GM06990 (cell line): ENCODE measurements at regions not wholly inside any gene's neighbourhood (a gene's known extent, or its start where the extent isn't known, plus 50 kb on each side); places are given as distances from the start of the nearest gene placed in this dataset.

Experiments used
- DNase-seq: peaks from one replicate; pipeline ENCODE4 v3.0.0-alpha.2; 2011; ENCODE audit not compliant: insufficient read length; ENCODE audit errors: extremely low read depth
- H3K27me3 ChIP-seq: replicated peaks from 2 replicates; pipeline ENCODE4 v1.6.0; 2011; ENCODE audit warnings: low read length; ENCODE audit not compliant: control insufficient read depth, insufficient read depth
- H3K36me3 ChIP-seq: 2 replicates; pipeline ENCODE4 v1.5.1; 2011; ENCODE audit warnings: low read length; ENCODE audit not compliant: control insufficient read depth, insufficient read depth
- H3K4me3 ChIP-seq: replicated peaks from 2 replicates; pipeline ENCODE4 v1.5.1; 2011; ENCODE audit warnings: low read depth, mild to moderate bottlenecking, control low read depth, low read length
- TF ChIP-seq, protein P1 (sequence below): IDR thresholded peaks from 2 replicates; pipeline ENCODE4 v1.5.1; 2011; ENCODE audit warnings: low read length, control low read depth, mild to moderate bottlenecking, inconsistent platforms; ENCODE audit not compliant: insufficient read depth, poor library complexity, severe bottlenecking

DNA sequence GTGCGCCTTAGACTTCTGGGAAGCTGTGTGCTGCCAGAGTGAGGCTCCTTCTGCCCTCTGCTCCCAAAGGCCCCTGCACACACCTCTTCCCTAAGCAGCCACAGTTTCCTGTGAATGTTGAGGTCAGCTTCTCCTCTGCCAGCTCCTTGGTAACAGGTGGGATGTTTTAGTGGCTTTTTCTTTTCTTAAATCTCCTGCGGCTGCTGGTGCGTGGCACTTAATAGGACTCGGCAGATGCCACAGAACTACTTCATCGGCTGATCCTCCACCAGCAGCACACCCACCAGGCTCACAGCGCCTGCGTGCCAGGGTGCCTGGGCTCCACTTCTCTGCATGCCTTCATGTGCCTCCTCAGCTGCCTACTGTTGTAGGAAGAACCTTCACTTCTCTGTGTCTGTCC is 87.8 kb downstream of the RCN1 start:
- Histone ChIP-seq H3K27me3 (no peaks in the 10 kb centered on the region), H3K4me3 (no peak overlapping the region), H3K36me3 (no peaks in the 10 kb centered on the region)
- no peak for DNase-seq
- TF ChIP-seq, protein P1, sequence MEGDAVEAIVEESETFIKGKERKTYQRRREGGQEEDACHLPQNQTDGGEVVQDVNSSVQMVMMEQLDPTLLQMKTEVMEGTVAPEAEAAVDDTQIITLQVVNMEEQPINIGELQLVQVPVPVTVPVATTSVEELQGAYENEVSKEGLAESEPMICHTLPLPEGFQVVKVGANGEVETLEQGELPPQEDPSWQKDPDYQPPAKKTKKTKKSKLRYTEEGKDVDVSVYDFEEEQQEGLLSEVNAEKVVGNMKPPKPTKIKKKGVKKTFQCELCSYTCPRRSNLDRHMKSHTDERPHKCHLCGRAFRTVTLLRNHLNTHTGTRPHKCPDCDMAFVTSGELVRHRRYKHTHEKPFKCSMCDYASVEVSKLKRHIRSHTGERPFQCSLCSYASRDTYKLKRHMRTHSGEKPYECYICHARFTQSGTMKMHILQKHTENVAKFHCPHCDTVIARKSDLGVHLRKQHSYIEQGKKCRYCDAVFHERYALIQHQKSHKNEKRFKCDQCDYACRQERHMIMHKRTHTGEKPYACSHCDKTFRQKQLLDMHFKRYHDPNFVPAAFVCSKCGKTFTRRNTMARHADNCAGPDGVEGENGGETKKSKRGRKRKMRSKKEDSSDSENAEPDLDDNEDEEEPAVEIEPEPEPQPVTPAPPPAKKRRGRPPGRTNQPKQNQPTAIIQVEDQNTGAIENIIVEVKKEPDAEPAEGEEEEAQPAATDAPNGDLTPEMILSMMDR = no peak

DNA sequence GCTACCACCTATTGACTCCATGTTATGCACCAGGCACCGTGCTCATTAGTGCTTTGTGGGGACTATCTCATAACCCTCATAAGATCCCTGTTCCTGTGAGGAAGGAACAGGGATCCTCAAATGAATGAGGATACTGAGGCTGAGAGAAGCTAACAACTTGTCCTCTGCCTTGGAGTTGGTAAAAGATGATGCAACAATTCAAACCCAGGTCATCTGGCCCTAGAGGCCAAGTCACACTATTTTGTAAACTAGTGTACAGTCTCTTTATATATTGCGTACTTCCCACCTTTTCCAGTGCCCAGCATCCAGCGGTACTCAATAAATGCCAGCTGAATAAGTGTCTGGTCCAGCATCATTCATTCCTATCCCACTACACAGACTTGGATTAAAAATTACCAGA is 92.6 kb downstream of the RCN1 start:
- no peak for DNase-seq
- Histone ChIP-seq H3K4me3 (no peak overlapping the region), H3K36me3 (no peaks in the 10 kb centered on the region), H3K27me3 (no peaks in the 10 kb centered on the region)
- TF ChIP-seq, protein P1 = no peak

DNA sequence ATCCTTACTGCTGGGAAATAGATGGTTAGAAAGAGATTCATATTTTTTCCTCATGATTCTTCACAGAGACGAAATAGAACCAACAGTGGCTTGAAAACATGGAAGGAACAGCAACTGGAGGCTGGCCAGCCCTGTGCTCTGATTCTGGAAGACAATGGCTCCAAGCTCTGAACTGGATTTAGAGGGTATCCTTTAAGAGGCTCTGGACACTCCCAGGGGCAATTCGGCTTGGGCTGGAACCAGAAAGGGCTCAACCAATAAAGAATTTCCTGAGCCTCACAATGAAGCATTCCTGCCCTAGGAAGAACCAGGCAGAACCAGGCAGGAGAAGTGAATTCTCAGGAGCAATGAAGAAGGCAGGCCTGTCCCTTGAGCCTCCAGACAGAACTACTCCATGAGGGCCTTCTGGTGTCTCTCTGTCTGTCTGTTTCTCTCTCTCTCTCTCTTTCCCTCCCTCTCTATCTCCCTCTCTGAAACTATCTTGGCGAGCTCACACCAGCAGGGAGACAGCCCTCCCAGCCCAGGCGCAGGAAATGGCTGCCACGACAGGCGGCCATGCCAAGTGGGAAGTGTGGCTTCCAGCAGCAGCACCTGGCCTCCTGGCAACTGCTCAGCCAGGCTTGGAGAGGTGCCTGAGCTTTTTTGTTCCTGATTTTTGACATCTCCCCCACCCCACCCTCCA is 93.3 kb downstream of the RCN1 start:
- TF ChIP-seq, protein P1 = no peak
- no peaks in the 10 kb centered on the region for H3K36me3 ChIP-seq
- no peaks in the 10 kb centered on the region for H3K27me3 ChIP-seq
- H3K4me3 ChIP-seq = no peak overlapping the region
- DNase-seq = no peak

DNA sequence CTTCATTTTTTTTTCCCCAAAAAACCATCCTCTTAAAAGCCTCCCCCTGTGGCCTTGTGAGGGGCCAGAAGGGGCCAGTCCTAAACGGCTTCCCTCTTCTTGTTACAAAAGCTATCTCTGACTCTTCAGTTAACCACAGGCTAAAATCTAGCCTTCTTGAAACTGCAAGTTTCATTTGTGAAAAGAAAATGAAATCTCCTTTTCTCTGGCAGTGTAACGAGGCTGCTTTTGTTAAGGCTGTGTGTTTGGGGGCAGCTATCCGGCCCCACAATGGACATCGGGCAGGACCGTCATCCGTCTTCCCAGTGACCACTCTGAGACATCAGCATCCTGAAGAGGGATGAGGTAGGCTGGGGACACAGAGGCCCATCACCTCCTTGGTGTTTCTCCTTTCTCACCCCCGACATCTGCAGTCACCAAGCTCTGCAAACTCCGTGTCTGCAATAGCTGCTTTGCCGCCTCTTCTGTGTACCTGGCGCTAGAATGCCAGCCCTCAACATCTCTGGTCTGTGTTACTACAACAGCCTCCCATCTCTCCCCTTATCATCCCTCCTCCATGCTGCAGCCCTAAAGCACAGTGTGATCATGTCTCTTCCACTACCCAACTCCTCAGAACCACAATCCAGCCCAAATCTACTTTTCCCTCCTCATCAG is 94.0 kb downstream of the RCN1 start:
- Histone ChIP-seq H3K36me3 (no peaks in the 10 kb centered on the region), H3K4me3 (no peak overlapping the region), H3K27me3 (no peaks in the 10 kb centered on the region)
- DNase-seq = no peak
- TF ChIP-seq, protein P1 = no peak

DNA sequence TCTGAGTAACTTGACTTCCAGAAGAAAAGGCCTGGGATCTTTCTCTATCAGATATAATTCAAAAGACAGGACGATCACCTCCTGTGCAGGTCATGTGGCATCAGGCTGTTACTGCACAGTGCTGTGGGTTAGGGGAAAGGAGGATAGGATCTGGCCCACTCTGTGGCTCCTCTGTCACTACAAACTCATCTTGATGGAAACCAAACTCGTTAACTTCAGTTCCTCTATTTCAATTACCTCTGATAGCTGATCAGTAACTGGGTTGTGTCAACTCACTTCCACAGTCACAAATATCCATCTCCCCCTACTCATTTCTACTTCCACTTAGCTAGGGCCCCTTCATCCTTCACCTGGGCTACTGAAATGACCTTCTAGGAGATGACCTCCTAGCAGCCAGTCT is 95.2 kb downstream of the RCN1 start:
- no peak for DNase-seq
- no peaks in the 10 kb centered on the region for H3K27me3 ChIP-seq
- TF ChIP-seq, protein P1 = no peak
- no peak overlapping the region for H3K4me3 ChIP-seq
- H3K36me3 ChIP-seq = no peaks in the 10 kb centered on the region
